GM23248 (cell line): ENCODE measurements at regions not wholly inside any gene's neighbourhood (a gene's known extent, or its start where the extent isn't known, plus 50 kb on each side); places are given as distances from the start of the nearest gene placed in this dataset.

Experiments
- DNase-seq: peaks from one replicate; pipeline ENCODE4 v3.0.0-alpha.2; 2015
- H2AFZ ChIP-seq: fragments of 200-600 bp; sonication (generic); 2 replicates; pipeline ENCODE4 v1.6.1; 2016; ENCODE audit warnings: antibody characterized with exemption
- H3F3A ChIP-seq: fragments of 200-600 bp; sonication (generic); 2 replicates; pipeline ENCODE4 v1.6.1; 2016; ENCODE audit warnings: mild to moderate bottlenecking, antibody characterized with exemption, mixed run types; ENCODE audit not compliant: insufficient read depth
- H3K27ac ChIP-seq: fragments of 200-600 bp; sonication (generic); 2 replicates; pipeline ENCODE4 v1.5.1; 2016; ENCODE audit warnings: mild to moderate bottlenecking
- H3K27me3 ChIP-seq: fragments of 200-600 bp; sonication (generic); replicated peaks from 2 replicates; pipeline ENCODE4 v1.6.1; 2016; ENCODE audit warnings: mild to moderate bottlenecking; ENCODE audit not compliant: insufficient read depth
- H3K36me3 ChIP-seq: fragments of 200-600 bp; sonication (generic); 2 replicates; pipeline ENCODE4 v1.6.1; 2016; ENCODE audit warnings: low read depth, mild to moderate bottlenecking
- H3K4me1 ChIP-seq: fragments of 200-600 bp; sonication (generic); 2 replicates; pipeline ENCODE4 v1.6.1; 2016; ENCODE audit warnings: mild to moderate bottlenecking; ENCODE audit not compliant: insufficient read depth
- H3K4me2 ChIP-seq: fragments of 200-600 bp; sonication (generic); one replicate; pipeline ENCODE4 v1.6.1; 2016; ENCODE audit warnings: mild to moderate bottlenecking; ENCODE audit not compliant: unreplicated experiment
- H3K4me3 ChIP-seq: fragments of 200-600 bp; sonication (generic); 2 replicates; pipeline ENCODE4 v1.5.1; 2016; ENCODE audit warnings: mild to moderate bottlenecking
- H3K79me2 ChIP-seq: fragments of 200-600 bp; sonication (generic); 2 replicates; pipeline ENCODE4 v1.6.1; 2016; ENCODE audit warnings: mild to moderate bottlenecking; ENCODE audit not compliant: insufficient read depth
- H3K9ac ChIP-seq: fragments of 200-600 bp; sonication (generic); 2 replicates; pipeline ENCODE4 v1.6.1; 2016; ENCODE audit warnings: mild to moderate bottlenecking
- H3K9me2 ChIP-seq: fragments of 200-600 bp; sonication (generic); 2 replicates; pipeline ENCODE4 v1.6.1; 2016; ENCODE audit warnings: mixed run types, mild to moderate bottlenecking, moderate library complexity; ENCODE audit not compliant: insufficient read depth
- H3K9me3 ChIP-seq: fragments of 200-600 bp; sonication (generic); one replicate; pipeline ENCODE4 v1.6.1; 2017; ENCODE audit warnings: low read depth
- H4K20me1 ChIP-seq: fragments of 200-600 bp; sonication (generic); 2 replicates; pipeline ENCODE4 v1.6.0; 2016; ENCODE audit not compliant: insufficient read depth
- EZH2 ChIP-seq: fragments of 200-600 bp; sonication (generic); IDR thresholded peaks from 2 replicates; pipeline ENCODE4 v1.6.1; 2018; ENCODE audit warnings: antibody characterized with exemption, mild to moderate bottlenecking; ENCODE audit not compliant: insufficient read depth, poor library complexity, severe bottlenecking
- EZH2phosphoT487 ChIP-seq: fragments of 200-600 bp; sonication (generic); IDR thresholded peaks from 2 replicates; pipeline ENCODE4 v1.6.1; 2018; ENCODE audit warnings: antibody characterized with exemption, moderate library complexity, mild to moderate bottlenecking, low read depth; ENCODE audit not compliant: insufficient read depth
- WGBS, 2 experiments: methylation state at CpG; one replicate each; pipeline ENCODE4 v1.1.6; 2015 to 2017; ENCODE audit warnings: low lambda C conversion rate in 2 of 2, low coverage in 1 of 2; ENCODE audit errors: missing lambda C conversion rate in 2 of 2; 5-methylcytosine and 5-hydroxymethylcytosine counted together
- in situ Hi-C: fragments of 300-500 bp; cut with MboI; formaldehyde crosslinking; loops from 2 replicates; pipeline ENCODE4 v1.15.0; 2020

DNA sequence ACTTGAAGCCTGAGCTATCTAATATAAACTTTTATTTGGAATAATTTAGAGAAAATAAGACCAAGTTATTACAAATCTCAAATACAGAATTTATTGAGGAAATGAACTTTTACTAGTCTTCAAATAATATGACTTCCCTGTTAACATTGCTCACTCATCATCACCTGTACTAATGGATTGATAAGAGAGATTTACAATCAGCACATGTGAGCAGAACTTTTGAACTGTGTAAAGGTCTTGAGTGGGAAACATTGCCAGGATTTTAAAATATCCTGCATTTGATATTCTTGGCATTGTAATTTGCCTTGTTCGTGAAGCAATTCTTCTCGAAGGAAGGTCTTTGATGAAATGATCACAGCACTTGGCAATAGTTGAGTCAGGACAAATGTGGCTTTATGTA lies 111.9 kb downstream of the FGF9 start:
- Histone ChIP-seq H3K9me2 (no peaks in the 10 kb centered on the region), H3K9ac (no peak overlapping the region), H3K9me3 (no peaks in the 10 kb centered on the region), H3K27ac (no peak overlapping the region), H3K79me2 (no peaks in the 10 kb centered on the region), H3K4me1 (no peaks in the 10 kb centered on the region), H3F3A (no peaks in the 10 kb centered on the region), H3K36me3 (no peaks in the 10 kb centered on the region), H4K20me1 (no peaks in the 10 kb centered on the region), H2AFZ (no peak overlapping the region), H3K27me3 (no peaks in the 10 kb centered on the region), H3K4me3 (no peak overlapping the region), H3K4me2 (no peak overlapping the region)
- no peak for DNase-seq
- WGBS, 2 experiments: 7 to 23% methylated on average over 2 of the region's 2 CpGs
- no peak for TF ChIP-seq EZH2phosphoT487
- no peak for TF ChIP-seq EZH2
- in situ Hi-C loops: no loop called here

DNA sequence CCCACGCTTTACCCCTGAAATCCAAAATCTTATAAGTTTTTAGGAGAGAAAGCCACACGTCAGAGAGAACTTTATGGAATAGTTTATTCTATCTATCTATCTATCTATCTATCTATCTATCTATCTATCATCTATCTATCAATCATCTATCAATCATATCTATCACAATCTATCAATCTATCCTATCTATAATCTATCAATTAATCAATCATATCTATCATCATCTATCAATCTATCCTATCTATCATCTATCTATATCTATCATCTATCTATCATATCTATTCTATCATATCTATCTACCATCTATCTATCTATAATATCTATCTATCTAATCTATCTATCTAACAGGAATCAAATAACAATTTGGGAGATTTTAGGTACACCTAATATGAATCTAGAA lies 115.1 kb downstream of the FGF9 start:
- Histone ChIP-seq H3K4me1 (no peaks in the 10 kb centered on the region), H3K9ac (no peak overlapping the region), H3K27me3 (no peaks in the 10 kb centered on the region), H3K4me3 (no peak overlapping the region), H2AFZ (no peak overlapping the region), H4K20me1 (no peaks in the 10 kb centered on the region), H3K9me3 (no peaks in the 10 kb centered on the region), H3K36me3 (no peaks in the 10 kb centered on the region), H3K79me2 (no peaks in the 10 kb centered on the region), H3K9me2 (no peaks in the 10 kb centered on the region), H3K27ac (no peak overlapping the region), H3K4me2 (no peak overlapping the region), H3F3A (no peaks in the 10 kb centered on the region)
- TF ChIP-seq EZH2 (no peak), EZH2phosphoT487 (no peak)
- in situ Hi-C loops: no loop called here
- DNase-seq: no peak
- 49 to 50% methylated on average over 2 of the region's 2 CpGs for WGBS, 2 experiments

DNA sequence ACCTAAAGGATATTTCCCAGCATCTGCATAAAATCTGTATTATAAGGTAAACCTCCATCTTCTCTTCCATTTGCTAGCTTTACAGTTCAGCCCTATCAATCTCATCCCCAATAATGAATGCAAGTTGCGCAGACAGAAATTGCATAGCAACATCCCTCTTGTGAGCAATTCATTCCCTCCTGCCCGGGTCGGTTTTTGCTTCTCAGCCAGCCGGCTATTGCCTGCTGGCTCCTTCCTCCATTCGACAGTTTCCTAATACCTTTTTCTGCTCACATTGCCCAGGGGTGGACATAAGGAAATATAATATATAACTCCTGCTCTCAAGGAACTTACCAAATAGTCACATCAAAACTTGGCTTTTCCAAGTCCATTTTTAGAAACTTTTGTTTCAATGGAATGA lies 125.2 kb downstream of the FGF9 start:
- no peak overlapping the region for H3K27ac ChIP-seq
- no peaks in the 10 kb centered on the region for H3K9me3 ChIP-seq
- no peaks in the 10 kb centered on the region for H3K79me2 ChIP-seq
- in situ Hi-C loops: no loop called here
- H2AFZ ChIP-seq: no peak overlapping the region
- no peaks in the 10 kb centered on the region for H3F3A ChIP-seq
- no peak for TF ChIP-seq EZH2phosphoT487
- TF ChIP-seq EZH2: no peak
- no peaks in the 10 kb centered on the region for H3K27me3 ChIP-seq
- no peak for DNase-seq
- no peak overlapping the region for H3K9ac ChIP-seq
- 48 to 49% methylated on average over 5 of the region's 5 CpGs for WGBS, 2 experiments
- no peak overlapping the region for H3K4me2 ChIP-seq
- no peaks in the 10 kb centered on the region for H4K20me1 ChIP-seq
- H3K4me3 ChIP-seq: no peak overlapping the region
- no peaks in the 10 kb centered on the region for H3K36me3 ChIP-seq
- no peaks in the 10 kb centered on the region for H3K9me2 ChIP-seq
- no peaks in the 10 kb centered on the region for H3K4me1 ChIP-seq

DNA sequence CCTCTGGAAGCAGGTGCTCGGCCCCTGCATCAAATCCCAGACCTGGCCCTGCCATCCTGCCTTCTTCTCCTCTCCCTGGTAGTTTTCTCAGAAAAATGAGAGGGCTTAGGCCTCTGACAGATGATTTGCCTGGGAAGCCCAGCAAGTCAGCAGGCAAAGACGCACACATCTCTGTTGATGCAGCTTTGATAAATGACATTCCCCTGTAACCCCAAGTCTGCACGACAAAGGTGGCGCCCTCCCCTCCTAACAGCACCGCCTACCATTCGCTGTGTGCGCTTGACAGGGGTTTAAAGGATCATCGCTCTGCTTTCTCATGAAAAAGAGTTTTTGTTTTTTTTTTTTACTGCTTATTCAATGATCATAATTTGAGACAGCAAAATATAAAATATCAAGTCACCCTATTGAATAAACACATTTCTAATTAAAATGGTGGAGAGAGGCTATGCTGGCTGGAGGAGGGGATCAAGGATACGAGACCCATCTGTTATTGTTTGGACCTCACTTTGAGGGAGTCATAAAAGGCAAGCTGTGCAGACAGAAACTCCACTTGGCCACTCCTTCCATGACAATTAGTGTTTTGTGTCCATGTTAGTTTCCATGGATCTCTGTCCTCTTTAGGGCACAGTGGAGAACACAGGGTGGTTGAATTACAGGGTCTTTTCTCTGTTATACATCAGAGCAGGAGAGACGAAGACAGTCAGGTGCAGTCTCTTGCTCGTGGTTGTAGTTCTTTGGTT lies 126.1 kb downstream of the FGF9 start:
- H3K9me2 ChIP-seq: no peaks in the 10 kb centered on the region
- no peak overlapping the region for H3K4me2 ChIP-seq
- H3K27me3 ChIP-seq: no peaks in the 10 kb centered on the region
- WGBS, 2 experiments: 39 to 43% methylated on average over 11 of the region's 11 CpGs
- no peaks in the 10 kb centered on the region for H3F3A ChIP-seq
- H3K4me3 ChIP-seq: no peak overlapping the region
- no peaks in the 10 kb centered on the region for H3K9me3 ChIP-seq
- DNase-seq: no peak
- H4K20me1 ChIP-seq: no peaks in the 10 kb centered on the region
- H2AFZ ChIP-seq: no peak overlapping the region
- no peaks in the 10 kb centered on the region for H3K79me2 ChIP-seq
- no peaks in the 10 kb centered on the region for H3K36me3 ChIP-seq
- no peak for TF ChIP-seq EZH2
- TF ChIP-seq EZH2phosphoT487: no peak
- in situ Hi-C loops: no loop called here
- H3K9ac ChIP-seq: no peak overlapping the region
- no peak overlapping the region for H3K27ac ChIP-seq
- H3K4me1 ChIP-seq: no peaks in the 10 kb centered on the region
